ENCODE measurements at regions not wholly inside any gene's neighbourhood (a gene's known extent, or its start where the extent isn't known, plus 50 kb on each side); places are given as distances from the start of the nearest gene placed in this dataset.

DNA sequence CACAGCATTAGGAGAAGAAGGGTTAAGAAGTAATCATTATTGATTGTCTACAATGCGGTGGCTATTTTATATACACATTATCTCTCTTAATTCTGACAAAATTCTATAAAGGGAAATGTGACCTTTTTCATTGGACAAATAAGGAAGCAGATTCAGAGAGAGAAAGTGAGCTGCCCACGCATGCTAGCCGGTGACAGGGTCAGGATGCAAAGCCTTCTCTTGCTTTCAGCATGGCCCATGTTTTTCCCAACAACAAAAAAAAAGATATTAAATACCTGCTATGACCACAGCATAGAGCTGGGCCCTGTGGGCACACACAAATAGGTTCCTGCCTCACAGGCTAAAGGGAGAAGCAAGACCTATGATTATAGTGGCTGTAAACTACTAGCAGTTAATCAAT, 66.8 kb downstream of the PPP1R3C start:
- no peak for TF ChIP-seq ZNF672 (CRISPR knock-in tag; IDR thresholded peaks at IDR 0.05)
- TF ChIP-seq JUN (CRISPR knock-in tag; IDR thresholded peaks at IDR 0.05): no peak
- no peak for TF ChIP-seq MAX (IDR thresholded peaks at IDR 0.05)
- no peak for TF ChIP-seq KAT7 (CRISPR knock-in tag; IDR thresholded peaks at IDR 0.05; ENCODE audit: borderline replicate concordance)
- no peak for TF ChIP-seq POLR2A (IDR thresholded peaks at IDR 0.05; ENCODE audit: insufficient read depth in 1 of 2, low read depth in 2 of 2, low read length in 2 of 2)
- no peak for TF ChIP-seq ZNF704 (CRISPR knock-in tag; IDR thresholded peaks at IDR 0.05; ENCODE audit: borderline replicate concordance)
- no peak for TF ChIP-seq SMARCC2 (IDR thresholded peaks at IDR 0.05)
- no peak for TF ChIP-seq MEIS1 (CRISPR knock-in tag; IDR thresholded peaks at IDR 0.05; ENCODE audit: borderline replicate concordance)
- TF ChIP-seq RBM22 (optimal IDR thresholded peaks at IDR 0.05; ENCODE audit: low read length): no peak
- TF ChIP-seq PATZ1 (CRISPR knock-in tag; IDR thresholded peaks at IDR 0.05): no peak
- TF ChIP-seq ZNF142 (CRISPR knock-in tag; IDR thresholded peaks at IDR 0.05): no peak
- TF ChIP-seq POLR2AphosphoS5 (IDR thresholded peaks at IDR 0.05; ENCODE audit: low read depth, low read length): no peak
